ENCODE measurements at regions not wholly inside any gene's neighbourhood (a gene's known extent, or its start where the extent isn't known, plus 50 kb on each side); places are given as distances from the start of the nearest gene placed in this dataset.
"Not testable (repeated sequence)": the region's sequence is repeated elsewhere in the genome, so short reads cannot be mapped to it uniquely, and the experiment has no call there.

- DNase-seq (ENCODE audit: low read depth in 1 of 2, low spot score in 1 of 2): no peak
Observed at GRCh38 chr9:80792726-80793125, 896.6 kb downstream of the TLE1 start.

- no peak for DNase-seq (ENCODE audit: low read depth in 1 of 2, low spot score in 1 of 2)
Observed at GRCh38 chr9:80791836-80792235, 897.5 kb downstream of the TLE1 start.

- no peak for DNase-seq (ENCODE audit: low read depth in 1 of 2, low spot score in 1 of 2)
Observed at GRCh38 chr9:80790764-80791163, 898.6 kb downstream of the TLE1 start.

- DNase-seq (ENCODE audit: low read depth in 1 of 2, low spot score in 1 of 2): no peak
Observed at GRCh38 chr9:80789831-80790230, 899.5 kb downstream of the TLE1 start.

GRCh38 chr9:80787636-80788035 lies 901.7 kb downstream of the TLE1 start:
- no peak for DNase-seq (ENCODE audit: low read depth in 1 of 2, low spot score in 1 of 2)

- no peak for DNase-seq (ENCODE audit: low read depth in 1 of 2, low spot score in 1 of 2)
Observed at GRCh38 chr9:80784647-80785046, 904.7 kb downstream of the TLE1 start.

- DNase-seq (ENCODE audit: low read depth in 1 of 2, low spot score in 1 of 2): no peak
Observed at GRCh38 chr9:80775971-80776370, 913.4 kb downstream of the TLE1 start.

GRCh38 chr9:80775530-80775929 lies 913.8 kb downstream of the TLE1 start:
- no peak for DNase-seq (ENCODE audit: low read depth in 1 of 2, low spot score in 1 of 2)

- no peak for DNase-seq (ENCODE audit: low read depth in 1 of 2, low spot score in 1 of 2)
Observed at GRCh38 chr9:80771555-80772347, 917.6 kb downstream of the TLE1 start.

GRCh38 chr9:80763536-80763935 lies 925.8 kb downstream of the TLE1 start:
- no peak for DNase-seq (ENCODE audit: low read depth in 1 of 2, low spot score in 1 of 2)

GRCh38 chr9:80755586-80755985 lies 933.8 kb downstream of the TLE1 start:
- DNase-seq (ENCODE audit: low read depth in 1 of 2, low spot score in 1 of 2): no peak

- DNase-seq (ENCODE audit: low read depth in 1 of 2, low spot score in 1 of 2): not testable (repeated sequence)
Observed at GRCh38 chr9:80747056-80747455, 942.3 kb downstream of the TLE1 start.

GRCh38 chr9:80732506-80732905 lies 956.8 kb downstream of the TLE1 start:
- DNase-seq (ENCODE audit: low read depth in 1 of 2, low spot score in 1 of 2): no peak

- DNase-seq (ENCODE audit: low read depth in 1 of 2, low spot score in 1 of 2): no peak
Observed at GRCh38 chr9:80720579-80720978, 968.8 kb downstream of the TLE1 start.

GRCh38 chr9:80707120-80707519 lies 982.2 kb downstream of the TLE1 start:
- DNase-seq (ENCODE audit: low read depth in 1 of 2, low spot score in 1 of 2): no peak

GRCh38 chr9:80701061-80701460 lies 988.3 kb downstream of the TLE1 start:
- DNase-seq (ENCODE audit: low read depth in 1 of 2, low spot score in 1 of 2): no peak

- no peak for DNase-seq (ENCODE audit: low read depth in 1 of 2, low spot score in 1 of 2)
Observed at GRCh38 chr9:80699511-80699998, 989.8 kb downstream of the TLE1 start.

GRCh38 chr9:80698725-80699410 lies 990.5 kb downstream of the TLE1 start:
- no peak for DNase-seq (ENCODE audit: low read depth in 1 of 2, low spot score in 1 of 2)

GRCh38 chr9:80692751-80693150 lies 996.6 kb downstream of the TLE1 start:
- no peak for DNase-seq (ENCODE audit: low read depth in 1 of 2, low spot score in 1 of 2)

GRCh38 chr9:80691229-80691628 lies 998.1 kb downstream of the TLE1 start:
- no peak for DNase-seq (ENCODE audit: low read depth in 1 of 2, low spot score in 1 of 2)

- no peak for DNase-seq (ENCODE audit: low read depth in 1 of 2, low spot score in 1 of 2)
Observed at GRCh38 chr9:80690349-80690939, 998.9 kb downstream of the TLE1 start.

- no peak for DNase-seq (ENCODE audit: low read depth in 1 of 2, low spot score in 1 of 2)
Observed at GRCh38 chr9:80679916-80680315, 1009.4 kb downstream of the TLE1 start.

Measured in activated T-helper 1 cell treated with anti-CD3 and anti-CD28 coated beads, Interleukin-2, amount 50 U/mL, for 16 hours (primary cell).